ENCODE measurements at regions not wholly inside any gene's neighbourhood (a gene's known extent, or its start where the extent isn't known, plus 50 kb on each side); places are given as distances from the start of the nearest gene placed in this dataset.
"Not testable (repeated sequence)": the region's sequence is repeated elsewhere in the genome, so short reads cannot be mapped to it uniquely, and the experiment has no call there.

GRCh38 chr6:109897561-109898080 is 80.5 kb upstream of the GPR6 start:
- H3K27me3 Mint-ChIP-seq: no peaks in the 10 kb centered on the region
- H3K4me3 Mint-ChIP-seq: no peak overlapping the region

GRCh38 chr6:109901976-109902375 is 76.1 kb upstream of the GPR6 start:
- no peaks in the 10 kb centered on the region for H3K9me3 Mint-ChIP-seq
- H3K27me3 Mint-ChIP-seq: peaks cover 2% of the 10 kb centered on the region
- H3K4me1 Mint-ChIP-seq (ENCODE audit: low read depth): peaks cover 4% of the 10 kb centered on the region
- no peak overlapping the region for H3K27ac Mint-ChIP-seq
- no peak overlapping the region for H3K4me3 Mint-ChIP-seq
- H3K36me3 Mint-ChIP-seq (ENCODE audit: low read depth): no peaks in the 10 kb centered on the region
- intact Hi-C loops (cut with micrococcal nuclease): no loop called here

More at GRCh38 chr6:109897561-109898080, 80.5 kb upstream of the GPR6 start:
- intact Hi-C loops (cut with micrococcal nuclease): no loop called here
- Mint-ChIP-seq H3K27ac (no peak overlapping the region), H3K36me3 (ENCODE audit: low read depth) (no peaks in the 10 kb centered on the region), H3K9me3 (peaks cover 7% of the 10 kb centered on the region), H3K4me1 (ENCODE audit: low read depth) (peaks cover 41% of the 10 kb centered on the region)

GRCh38 chr6:109902870-109903269 is 75.2 kb upstream of the GPR6 start:
- Mint-ChIP-seq H3K36me3 (ENCODE audit: low read depth) (no peaks in the 10 kb centered on the region), H3K9me3 (no peaks in the 10 kb centered on the region), H3K27me3 (peaks cover 2% of the 10 kb centered on the region), H3K4me3 (no peak overlapping the region), H3K4me1 (ENCODE audit: low read depth) (no peaks in the 10 kb centered on the region), H3K27ac (no peak overlapping the region)
- intact Hi-C loops (cut with micrococcal nuclease): no loop called here

GRCh38 chr6:109910571-109910970 is 67.5 kb upstream of the GPR6 start:
- Mint-ChIP-seq H3K4me3 (no peak overlapping the region), H3K4me1 (ENCODE audit: low read depth) (peaks cover 4% of the 10 kb centered on the region), H3K9me3 (no peaks in the 10 kb centered on the region), H3K27me3 (no peaks in the 10 kb centered on the region), H3K27ac (no peak overlapping the region), H3K36me3 (ENCODE audit: low read depth) (no peaks in the 10 kb centered on the region)
- intact Hi-C loops (cut with micrococcal nuclease): no loop called here

- Mint-ChIP-seq H3K4me3 (no peak overlapping the region), H3K27ac (no peak overlapping the region), H3K36me3 (ENCODE audit: low read depth) (no peaks in the 10 kb centered on the region), H3K4me1 (ENCODE audit: low read depth) (peaks cover 10% of the 10 kb centered on the region), H3K9me3 (no peaks in the 10 kb centered on the region), H3K27me3 (no peaks in the 10 kb centered on the region)
- intact Hi-C loops (cut with micrococcal nuclease): no loop called here
These were observed 66.0 kb upstream of the GPR6 start for GRCh38 chr6:109912118-109912517.

GRCh38 chr6:109912952-109913351 is 65.2 kb upstream of the GPR6 start:
- H3K27ac Mint-ChIP-seq: no peak overlapping the region
- peaks cover 10% of the 10 kb centered on the region for H3K4me1 Mint-ChIP-seq (ENCODE audit: low read depth)
- H3K27me3 Mint-ChIP-seq: no peaks in the 10 kb centered on the region
- H3K4me3 Mint-ChIP-seq: no peak overlapping the region
- H3K9me3 Mint-ChIP-seq: no peaks in the 10 kb centered on the region
- intact Hi-C loops (cut with micrococcal nuclease): no loop called here
- H3K36me3 Mint-ChIP-seq (ENCODE audit: low read depth): no peaks in the 10 kb centered on the region

- H3K36me3 Mint-ChIP-seq (ENCODE audit: low read depth); intact Hi-C loops (cut with micrococcal nuclease); H3K4me3 Mint-ChIP-seq; H3K27ac Mint-ChIP-seq; H3K27me3 Mint-ChIP-seq; H3K9me3 Mint-ChIP-seq: not testable (repeated sequence)
- peaks cover 10% of the 10 kb centered on the region for H3K4me1 Mint-ChIP-seq (ENCODE audit: low read depth)
These were observed 62.4 kb upstream of the GPR6 start for GRCh38 chr6:109915748-109916147.

- intact Hi-C loops (cut with micrococcal nuclease): no loop called here
- H3K4me3 Mint-ChIP-seq: no peak overlapping the region
- no peak overlapping the region for H3K27ac Mint-ChIP-seq
- H3K27me3 Mint-ChIP-seq: no peaks in the 10 kb centered on the region
- H3K36me3 Mint-ChIP-seq (ENCODE audit: low read depth): no peaks in the 10 kb centered on the region
- H3K9me3 Mint-ChIP-seq: no peaks in the 10 kb centered on the region
- peaks cover 6% of the 10 kb centered on the region for H3K4me1 Mint-ChIP-seq (ENCODE audit: low read depth)
These were observed 61.4 kb upstream of the GPR6 start for GRCh38 chr6:109916759-109917158.

- Mint-ChIP-seq H3K27ac (no peak overlapping the region), H3K4me3 (no peak overlapping the region), H3K27me3 (no peaks in the 10 kb centered on the region), H3K36me3 (ENCODE audit: low read depth) (no peaks in the 10 kb centered on the region), H3K4me1 (ENCODE audit: low read depth) (peaks cover 6% of the 10 kb centered on the region), H3K9me3 (no peaks in the 10 kb centered on the region)
- intact Hi-C loops (cut with micrococcal nuclease): no loop called here
These were observed 59.9 kb upstream of the GPR6 start for GRCh38 chr6:109918227-109918626.

GRCh38 chr6:109920911-109921310 is 57.2 kb upstream of the GPR6 start:
- intact Hi-C loops (cut with micrococcal nuclease): loop anchor here (10.0 kb wide), 1 partner anchor 56 kb away; no protein-coding TSS in a partner anchor
- no peak overlapping the region for H3K27ac Mint-ChIP-seq

GRCh38 chr6:109922851-109923250 is 55.3 kb upstream of the GPR6 start:
- Mint-ChIP-seq H3K4me3 (no peak overlapping the region), H3K27ac (no peak overlapping the region), H3K36me3 (ENCODE audit: low read depth) (no peaks in the 10 kb centered on the region), H3K27me3 (peaks cover 1% of the 10 kb centered on the region), H3K4me1 (ENCODE audit: low read depth) (no peaks in the 10 kb centered on the region), H3K9me3 (no peaks in the 10 kb centered on the region)
- intact Hi-C loops (cut with micrococcal nuclease): loop anchor here (10.0 kb wide), 1 partner anchor 58 kb away; no protein-coding TSS in a partner anchor

More at GRCh38 chr6:109920911-109921310, 57.2 kb upstream of the GPR6 start:
- H3K4me1 Mint-ChIP-seq (ENCODE audit: low read depth): peaks cover 2% of the 10 kb centered on the region
- no peak overlapping the region for H3K4me3 Mint-ChIP-seq
- H3K36me3 Mint-ChIP-seq (ENCODE audit: low read depth): no peaks in the 10 kb centered on the region
- H3K9me3 Mint-ChIP-seq: no peaks in the 10 kb centered on the region
- peaks cover 1% of the 10 kb centered on the region for H3K27me3 Mint-ChIP-seq

GRCh38 chr6:109925075-109925474 is 53.0 kb upstream of the GPR6 start:
- intact Hi-C loops (cut with micrococcal nuclease): loop anchor here (10.0 kb wide), 1 partner anchor 60 kb away; no protein-coding TSS in a partner anchor
- Mint-ChIP-seq H3K27ac (no peak overlapping the region), H3K27me3 (peaks cover 1% of the 10 kb centered on the region), H3K36me3 (ENCODE audit: low read depth) (no peaks in the 10 kb centered on the region), H3K4me3 (no peak overlapping the region), H3K4me1 (ENCODE audit: low read depth) (no peaks in the 10 kb centered on the region), H3K9me3 (no peaks in the 10 kb centered on the region)

- peaks cover 1% of the 10 kb centered on the region for H3K27me3 Mint-ChIP-seq
- intact Hi-C loops (cut with micrococcal nuclease): loop anchor here (10.0 kb wide), 1 partner anchor 62 kb away; no protein-coding TSS in a partner anchor
- H3K4me1 Mint-ChIP-seq (ENCODE audit: low read depth): no peaks in the 10 kb centered on the region
- H3K27ac Mint-ChIP-seq: no peak overlapping the region
- no peaks in the 10 kb centered on the region for H3K36me3 Mint-ChIP-seq (ENCODE audit: low read depth)
- no peaks in the 10 kb centered on the region for H3K9me3 Mint-ChIP-seq
- H3K4me3 Mint-ChIP-seq: no peak overlapping the region
These were observed 51.1 kb upstream of the GPR6 start for GRCh38 chr6:109927052-109927451.

Measured in dendritic cell treated with granulocyte-macrophage colony-stimulating factor and Interleukin-4, amounts not matched to agents 40 ng/mL and 50 ng/mL, for 4 days (primary cell).